H9 (cell line): ENCODE measurements at regions not wholly inside any gene's neighbourhood (a gene's known extent, or its start where the extent isn't known, plus 50 kb on each side); places are given as distances from the start of the nearest gene placed in this dataset.

Source experiments
- DNase-seq: peaks from one replicate; pipeline ENCODE4 v3.0.0-alpha.2; 2017
- H2AFZ ChIP-seq: one replicate; pipeline ENCODE4 v1.6.1; 2013; ENCODE audit warnings: mild to moderate bottlenecking, low read length, control low read depth, moderate library complexity
- H2AK5ac ChIP-seq: 2 replicates; pipeline ENCODE4 v1.6.1; 2013; ENCODE audit warnings: low read length, control low read depth, mixed read lengths; ENCODE audit not compliant: insufficient read length
- H2BK120ac ChIP-seq: one replicate; pipeline ENCODE4 v1.6.1; 2013; ENCODE audit warnings: low read depth, mild to moderate bottlenecking, low read length, control low read depth, inconsistent platforms; ENCODE audit not compliant: poor library complexity, severe bottlenecking
- H2BK12ac ChIP-seq: 2 replicates; pipeline ENCODE4 v1.6.1; 2013; ENCODE audit warnings: low read length, control low read depth, mixed read lengths, low read depth; ENCODE audit not compliant: insufficient read length
- H2BK15ac ChIP-seq: 2 replicates; pipeline ENCODE4 v1.6.1; 2013; ENCODE audit warnings: low read depth, low read length, control low read depth
- H2BK20ac ChIP-seq: one replicate; pipeline ENCODE4 v1.6.1; 2013; ENCODE audit warnings: low read depth, mild to moderate bottlenecking, low read length, control low read depth, inconsistent platforms; ENCODE audit not compliant: poor library complexity, severe bottlenecking
- H2BK5ac ChIP-seq: 2 replicates; pipeline ENCODE4 v1.6.1; 2013; ENCODE audit warnings: low read length, control low read depth, mixed read lengths; ENCODE audit not compliant: insufficient read length
- H3K14ac ChIP-seq: 2 replicates; pipeline ENCODE4 v1.6.1; 2013; ENCODE audit warnings: low read length, control low read depth; ENCODE audit not compliant: insufficient read depth
- H3K18ac ChIP-seq: 2 replicates; pipeline ENCODE4 v1.6.1; 2013; ENCODE audit warnings: low read depth, mild to moderate bottlenecking, mixed read lengths, low read length, control low read depth; ENCODE audit not compliant: insufficient read length
- H3K23ac ChIP-seq: 2 replicates; pipeline ENCODE4 v1.6.1; 2013; ENCODE audit warnings: low read length, control low read depth, mixed read lengths, low read depth; ENCODE audit not compliant: insufficient read length
- H3K23me2 ChIP-seq: 2 replicates; pipeline ENCODE4 v1.6.1; 2013; ENCODE audit warnings: low read depth, mild to moderate bottlenecking, mixed read lengths, low read length, control low read depth; ENCODE audit not compliant: insufficient read length, poor library complexity, severe bottlenecking
- H3K27ac ChIP-seq: 2 replicates; pipeline ENCODE4 v1.5.1; 2013; ENCODE audit warnings: low read length, control low read depth, mixed read lengths, low read depth; ENCODE audit not compliant: insufficient read length
- H3K27me3 ChIP-seq: 2 replicates; pipeline ENCODE4 v1.6.1; 2013; ENCODE audit warnings: low read length, control low read depth, inconsistent platforms; ENCODE audit not compliant: insufficient read depth
- H3K4ac ChIP-seq: 2 replicates; pipeline ENCODE4 v1.6.1; 2013; ENCODE audit warnings: low read depth, mild to moderate bottlenecking, control low read depth, inconsistent platforms, low read length, moderate library complexity
- H3K4me1 ChIP-seq: 2 replicates; pipeline ENCODE4 v1.6.1; 2013; ENCODE audit warnings: low read length, control low read depth, inconsistent platforms; ENCODE audit not compliant: insufficient read depth
- H3K4me2 ChIP-seq: 2 replicates; pipeline ENCODE4 v1.6.1; 2013; ENCODE audit warnings: low read length, control low read depth, mixed read lengths; ENCODE audit not compliant: insufficient read length, insufficient read depth
- H3K56ac ChIP-seq: 2 replicates; pipeline ENCODE4 v1.6.1; 2013; ENCODE audit warnings: low read depth, mild to moderate bottlenecking, mixed read lengths, low read length, control low read depth; ENCODE audit not compliant: insufficient read length
- H3K79me1 ChIP-seq: 2 replicates; pipeline ENCODE4 v1.6.1; 2013; ENCODE audit warnings: low read depth, mild to moderate bottlenecking, moderate library complexity, low read length, control low read depth, inconsistent platforms; ENCODE audit not compliant: insufficient read depth, poor library complexity, severe bottlenecking
- H3K79me2 ChIP-seq: 2 replicates; pipeline ENCODE4 v1.6.1; 2013; ENCODE audit warnings: low read length, control low read depth, inconsistent platforms; ENCODE audit not compliant: insufficient read depth
- H3K9ac ChIP-seq: 2 replicates; pipeline ENCODE4 v1.6.1; 2013; ENCODE audit warnings: low read length, control low read depth, mixed read lengths; ENCODE audit not compliant: insufficient read length; ENCODE audit errors: extremely low read depth
- H3K9me3 ChIP-seq: one replicate; pipeline ENCODE4 v1.6.1; 2013; ENCODE audit warnings: low read depth, low read length, inconsistent platforms; ENCODE audit not compliant: control insufficient read depth
- H3T11ph ChIP-seq: one replicate; pipeline ENCODE4 v1.6.1; 2013; ENCODE audit warnings: mild to moderate bottlenecking, low read length, control low read depth, inconsistent platforms
- H4K20me1 ChIP-seq: one replicate; pipeline ENCODE4 v1.6.1; 2013; ENCODE audit not compliant: control insufficient read depth, insufficient read length, insufficient read depth
- H4K5ac ChIP-seq: 2 replicates; pipeline ENCODE4 v1.6.1; 2013; ENCODE audit warnings: low read depth, mild to moderate bottlenecking, mixed read lengths, low read length, control low read depth; ENCODE audit not compliant: insufficient read length
- H4K8ac ChIP-seq: replicated peaks from 2 replicates; pipeline ENCODE4 v1.6.1; 2013; ENCODE audit warnings: low read length, control low read depth, mixed read lengths, low read depth; ENCODE audit not compliant: insufficient read length
- H4K91ac ChIP-seq: 2 replicates; pipeline ENCODE4 v1.6.1; 2013; ENCODE audit warnings: low read depth, mild to moderate bottlenecking, moderate library complexity, mixed read lengths, low read length, control low read depth; ENCODE audit not compliant: insufficient read length
- H3K27ac Mint-ChIP-seq, 3 experiments: 2 replicates in 2 of 3; 3 replicates in 1 of 3; pipeline ENCODE4 v1.8.0; 2020 to 2021; ENCODE audit warnings: mixed read lengths in 3 of 3, mild to moderate bottlenecking in 1 of 3, moderate library complexity in 1 of 3
- H3K27me3 Mint-ChIP-seq: 2 replicates; pipeline ENCODE4 v1.8.0; 2021; ENCODE audit warnings: low read depth, mild to moderate bottlenecking, moderate library complexity, mixed read lengths
- H3K36me3 Mint-ChIP-seq, 3 experiments: 2 replicates in 2 of 3; 3 replicates in 1 of 3; pipeline ENCODE4 v1.8.0; 2020 to 2021; ENCODE audit warnings: low read depth in 3 of 3, mixed read lengths in 3 of 3; ENCODE audit not compliant: insufficient read depth in 1 of 3
- H3K4me1 Mint-ChIP-seq, 2 experiments: 2 replicates each; pipeline ENCODE4 v1.8.0; 2020; ENCODE audit warnings: mixed read lengths in 2 of 2
- H3K4me3 Mint-ChIP-seq, 2 experiments: 2 replicates in 1 of 2; 3 replicates in 1 of 2; pipeline ENCODE4 v1.8.0; 2020 to 2021; ENCODE audit warnings: mild to moderate bottlenecking in 2 of 2, mixed read lengths in 2 of 2, moderate library complexity in 1 of 2
- H3K9me3 Mint-ChIP-seq, 2 experiments: 2 replicates in 1 of 2; 3 replicates in 1 of 2; pipeline ENCODE4 v1.8.0; 2020; ENCODE audit warnings: mild to moderate bottlenecking in 2 of 2, mixed read lengths in 2 of 2, moderate library complexity in 1 of 2
- CTCF ChIP-seq: fragments of 200-600 bp; sonication (generic); conservative IDR thresholded peaks from 3 replicates; pipeline ENCODE4 v1.8.0; 2021; ENCODE audit warnings: antibody characterized with exemption, mild to moderate bottlenecking
- WGBS: extraction: QIAGEN DNeasy Blood & Tissue Kit; methylation state at CpG from one replicate; pipeline ENCODE4 v1.1.7; 2013; ENCODE audit warnings: missing lambda C conversion rate, low lambda C conversion rate, mixed read lengths; ENCODE audit not compliant: insufficient read length; ENCODE audit errors: extremely low coverage; 5-methylcytosine and 5-hydroxymethylcytosine counted together

- Histone ChIP-seq H3K79me1 (no peaks in the 10 kb centered on the region), H4K20me1 (no peaks in the 10 kb centered on the region), H4K91ac (no peak overlapping the region), H4K5ac (no peak overlapping the region), H2BK20ac (no peak overlapping the region), H2AFZ (no peak overlapping the region), H3K14ac (no peak overlapping the region), H3K23me2 (no peaks in the 10 kb centered on the region), H3K9ac (no peak overlapping the region), H3K18ac (no peak overlapping the region), H3K23ac (no peak overlapping the region), H2BK120ac (no peak overlapping the region), H3K9me3 (no peaks in the 10 kb centered on the region), H3K27ac (no peak overlapping the region), H3K4me1 (no peaks in the 10 kb centered on the region), H2BK15ac (no peak overlapping the region), H3T11ph (no peak overlapping the region), H2AK5ac (no peak overlapping the region), H3K79me2 (no peaks in the 10 kb centered on the region), H4K8ac (no peak overlapping the region), H2BK5ac (no peak overlapping the region), H3K4me2 (no peak overlapping the region), H3K56ac (no peak overlapping the region), H3K27me3 (no peaks in the 10 kb centered on the region), H2BK12ac (no peak overlapping the region), H3K4ac (no peak overlapping the region)
- Mint-ChIP-seq H3K27ac (no peak overlapping the region), H3K27me3 (no peaks in the 10 kb centered on the region; the same call in 1 of the 2 replicates), H3K36me3 (peaks cover 0 to 11% (median 0%) of the 10 kb centered on the region in 3 experiments; a peak in 2 of 7 replicates), H3K9me3 (peaks cover 10 to 12% of the 10 kb centered on the region in 2 experiments; a peak in 4 of 5 replicates), H3K4me1 (no peaks in the 10 kb centered on the region), H3K4me3 (no peak overlapping the region)
- TF ChIP-seq CTCF = no peak
- DNase-seq = no peak
- WGBS = no CpG with 5 or more reads among the region's 4 CpGs
Measured at GRCh38 chr16:74123195-74123594, 173.4 kb upstream of the PSMD7 start.
